ENCODE measurements at regions not wholly inside any gene's neighbourhood (a gene's known extent, or its start where the extent isn't known, plus 50 kb on each side); places are given as distances from the start of the nearest gene placed in this dataset.

- no peak for DNase-seq (ENCODE audit: low read depth, low spot score)
These were observed 74.7 kb upstream of the CLDN14 start for GRCh38 chr21:36554411-36555157.

GRCh38 chr21:36555199-36555800, 75.4 kb upstream of the CLDN14 start:
- no peak for DNase-seq (ENCODE audit: low read depth, low spot score)

- DNase-seq (ENCODE audit: low read depth, low spot score): no peak
These were observed 77.4 kb upstream of the CLDN14 start for GRCh38 chr21:36557316-36557715.

- DNase-seq (ENCODE audit: low read depth, low spot score): no peak
These were observed 81.1 kb upstream of the CLDN14 start for GRCh38 chr21:36560933-36561575.

GRCh38 chr21:36563341-36563926, 83.5 kb upstream of the CLDN14 start:
- DNase-seq (ENCODE audit: low read depth, low spot score): no peak

- no peak for DNase-seq (ENCODE audit: low read depth, low spot score)
These were observed 84.7 kb upstream of the CLDN14 start for GRCh38 chr21:36564647-36565046.

- no peak for DNase-seq (ENCODE audit: low read depth, low spot score)
These were observed 85.6 kb upstream of the CLDN14 start for GRCh38 chr21:36565540-36565939.

GRCh38 chr21:36566644-36567043, 86.7 kb upstream of the CLDN14 start:
- DNase-seq (ENCODE audit: low read depth, low spot score): no peak

GRCh38 chr21:36567216-36567885, 87.4 kb upstream of the CLDN14 start:
- DNase-seq (ENCODE audit: low read depth, low spot score): no peak

- no peak for DNase-seq (ENCODE audit: low read depth, low spot score)
These were observed 89.6 kb upstream of the CLDN14 start for GRCh38 chr21:36569511-36569910.

GRCh38 chr21:36571556-36571955, 91.6 kb upstream of the CLDN14 start:
- no peak for DNase-seq (ENCODE audit: low read depth, low spot score)

GRCh38 chr21:36572039-36572438, 92.1 kb upstream of the CLDN14 start:
- no peak for DNase-seq (ENCODE audit: low read depth, low spot score)

GRCh38 chr21:36575306-36575705, 95.4 kb upstream of the CLDN14 start:
- DNase-seq (ENCODE audit: low read depth, low spot score): no peak

GRCh38 chr21:36576441-36576840, 96.5 kb upstream of the CLDN14 start:
- no peak for DNase-seq (ENCODE audit: low read depth, low spot score)

GRCh38 chr21:36579898-36580297, 100.0 kb upstream of the CLDN14 start:
- no peak for DNase-seq (ENCODE audit: low read depth, low spot score)

GRCh38 chr21:36582271-36582670, 102.3 kb upstream of the CLDN14 start:
- DNase-seq (ENCODE audit: low read depth, low spot score): no peak

- no peak for DNase-seq (ENCODE audit: low read depth, low spot score)
These were observed 103.7 kb upstream of the CLDN14 start for GRCh38 chr21:36583591-36583990.

GRCh38 chr21:36584980-36585940, 105.3 kb upstream of the CLDN14 start:
- DNase-seq (ENCODE audit: low read depth, low spot score): no peak

GRCh38 chr21:36587388-36587787, 107.5 kb upstream of the CLDN14 start:
- no peak for DNase-seq (ENCODE audit: low read depth, low spot score)

GRCh38 chr21:36589352-36589971, 109.5 kb upstream of the SIM2 start:
- DNase-seq (ENCODE audit: low read depth, low spot score): no peak

All from brain pericyte (primary cell).